Tibial artery (tissue), 4 donors: ENCODE measurements at regions not wholly inside any gene's neighbourhood (a gene's known extent, or its start where the extent isn't known, plus 50 kb on each side); places are given as distances from the start of the nearest gene placed in this dataset.

ENCODE experiments used
- DNase-seq, 2 donors: peaks; one replicate each; pipeline ENCODE4 v3.0.0-alpha.2; 2019
- H3K27ac ChIP-seq, 2 donors: fragments of 200-600 bp; sonication (generic) in 1 of 2; 1 replicate in 1 of 2; 2 replicates in 1 of 2; pipeline ENCODE4 v1.5.1; 2018 to 2019; ENCODE audit warnings: mild to moderate bottlenecking in 1 of 2
- H3K27me3 ChIP-seq, 2 donors: fragments of 200-600 bp; sonication (generic) in 1 of 2; one replicate each; pipeline versions ENCODE4 v1.5.1 to v1.6.0; 2016 to 2019
- H3K36me3 ChIP-seq, 3 donors: fragments of 200-600 bp; sonication (generic) in 2 of 3; one replicate each; pipeline ENCODE4 v1.5.1; 2016 to 2019; ENCODE audit warnings: mild to moderate bottlenecking in 2 of 3
- H3K4me1 ChIP-seq, 4 donors: fragments of 200-600 bp; sonication (generic) in 2 of 4; 1 replicate in 3 of 4; 2 replicates in 1 of 4; pipeline ENCODE4 v1.5.1; 2016 to 2019
- H3K4me3 ChIP-seq, 2 donors: fragments of 200-600 bp; sonication (generic) in 1 of 2; 1 replicate in 1 of 2; 2 replicates in 1 of 2; pipeline ENCODE4 v1.5.1; 2018 to 2019; ENCODE audit warnings: mild to moderate bottlenecking in 2 of 2
- H3K9me3 ChIP-seq, 3 donors: fragments of 200-600 bp; sonication (generic) in 1 of 3; one replicate each; pipeline ENCODE4 v1.5.1; 2016 to 2019
- intact Hi-C: fragments of 100-400 bp; cut with DNase I; formaldehyde crosslinking; loops from one replicate; pipeline ENCODE4 v1.15.0; 2023; ENCODE audit warnings: low total_unique reads
- TF ChIP-seq, protein P1 (sequence below), 2 experiments: fragments of 200-600 bp in 1 of 2; fragments of 450-650 bp in 1 of 2; IDR thresholded peaks; one replicate each; pipeline ENCODE4 v1.5.1; 2017 to 2019; ENCODE audit warnings: antibody characterized with exemption in 2 of 2, mild to moderate bottlenecking in 1 of 2, moderate library complexity in 1 of 2

DNA sequence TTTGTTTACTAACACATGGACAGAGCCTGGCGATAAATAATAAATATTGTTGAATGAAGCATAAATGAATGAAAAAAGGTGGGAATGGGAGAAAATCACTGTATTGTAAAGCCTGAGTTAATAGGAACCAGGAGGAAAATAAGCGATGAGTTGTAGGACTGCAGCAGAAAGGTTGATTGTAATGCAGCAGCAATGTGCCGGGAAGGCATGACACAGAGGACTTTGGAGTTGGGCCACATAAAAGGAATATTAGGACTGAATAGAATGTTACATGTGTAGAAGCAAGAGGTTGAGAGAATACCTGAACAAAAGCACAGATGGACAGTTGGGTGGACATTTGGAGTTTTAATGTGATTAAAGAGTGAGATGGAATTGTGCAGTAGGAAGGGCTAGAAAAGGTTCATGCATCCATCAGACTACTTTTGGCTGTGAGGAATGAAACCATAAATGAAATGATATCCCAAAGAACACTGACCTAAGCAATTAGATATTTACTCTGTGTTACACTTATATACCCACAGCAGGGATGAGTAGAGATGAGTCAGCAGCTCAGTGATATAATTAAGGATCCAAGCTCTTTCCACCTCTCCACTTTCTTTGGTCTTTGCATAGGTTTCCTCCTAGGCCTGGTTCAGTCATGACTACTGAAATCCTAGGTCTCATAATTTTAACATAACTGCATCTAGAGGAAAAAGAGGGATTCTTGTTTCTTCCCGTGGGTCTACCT, 55.4 kb downstream of the CCER1 start:
- no peaks in the 10 kb centered on the region for H3K36me3 ChIP-seq
- peaks cover 0 to 6% (median 0%) of the 10 kb centered on the region in 4 donors for H3K4me1 ChIP-seq
- TF ChIP-seq, protein P1, sequence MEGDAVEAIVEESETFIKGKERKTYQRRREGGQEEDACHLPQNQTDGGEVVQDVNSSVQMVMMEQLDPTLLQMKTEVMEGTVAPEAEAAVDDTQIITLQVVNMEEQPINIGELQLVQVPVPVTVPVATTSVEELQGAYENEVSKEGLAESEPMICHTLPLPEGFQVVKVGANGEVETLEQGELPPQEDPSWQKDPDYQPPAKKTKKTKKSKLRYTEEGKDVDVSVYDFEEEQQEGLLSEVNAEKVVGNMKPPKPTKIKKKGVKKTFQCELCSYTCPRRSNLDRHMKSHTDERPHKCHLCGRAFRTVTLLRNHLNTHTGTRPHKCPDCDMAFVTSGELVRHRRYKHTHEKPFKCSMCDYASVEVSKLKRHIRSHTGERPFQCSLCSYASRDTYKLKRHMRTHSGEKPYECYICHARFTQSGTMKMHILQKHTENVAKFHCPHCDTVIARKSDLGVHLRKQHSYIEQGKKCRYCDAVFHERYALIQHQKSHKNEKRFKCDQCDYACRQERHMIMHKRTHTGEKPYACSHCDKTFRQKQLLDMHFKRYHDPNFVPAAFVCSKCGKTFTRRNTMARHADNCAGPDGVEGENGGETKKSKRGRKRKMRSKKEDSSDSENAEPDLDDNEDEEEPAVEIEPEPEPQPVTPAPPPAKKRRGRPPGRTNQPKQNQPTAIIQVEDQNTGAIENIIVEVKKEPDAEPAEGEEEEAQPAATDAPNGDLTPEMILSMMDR (IDR thresholded peaks at IDR 0.05) = no peak
- DNase-seq = no peak
- H3K27me3 ChIP-seq = no peaks in the 10 kb centered on the region
- no peaks in the 10 kb centered on the region for H3K9me3 ChIP-seq
- H3K4me3 ChIP-seq = no peak overlapping the region
- intact Hi-C loops = no loop called here
- no peak overlapping the region for H3K27ac ChIP-seq

DNA sequence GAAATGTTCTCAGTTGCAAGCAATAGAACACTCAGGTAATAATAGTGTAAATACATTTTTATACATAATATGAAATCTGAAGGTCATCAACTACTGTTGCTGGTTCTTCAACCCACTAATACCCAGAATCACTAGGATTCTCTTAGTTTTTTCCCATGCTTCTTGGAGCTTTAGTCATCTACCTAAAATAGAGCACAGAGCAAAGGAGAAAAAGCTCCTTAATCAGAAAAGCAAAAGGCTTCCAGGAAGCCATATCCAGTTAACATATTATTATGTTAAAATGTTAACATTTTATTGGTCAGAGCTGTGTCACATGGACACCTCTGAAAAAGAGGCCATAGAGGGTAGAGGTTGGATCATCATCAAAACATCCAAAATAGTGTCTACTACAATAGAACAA, 57.0 kb downstream of the CCER1 start:
- Histone ChIP-seq H3K27ac (no peak overlapping the region), H3K27me3 (no peaks in the 10 kb centered on the region), H3K36me3 (no peaks in the 10 kb centered on the region), H3K4me1 (peaks cover 0 to 6% (median 0%) of the 10 kb centered on the region in 4 donors), H3K9me3 (no peaks in the 10 kb centered on the region), H3K4me3 (no peak overlapping the region)
- no peak for DNase-seq
- TF ChIP-seq, protein P1 (IDR thresholded peaks at IDR 0.05) = no peak
- intact Hi-C loops = no loop called here

DNA sequence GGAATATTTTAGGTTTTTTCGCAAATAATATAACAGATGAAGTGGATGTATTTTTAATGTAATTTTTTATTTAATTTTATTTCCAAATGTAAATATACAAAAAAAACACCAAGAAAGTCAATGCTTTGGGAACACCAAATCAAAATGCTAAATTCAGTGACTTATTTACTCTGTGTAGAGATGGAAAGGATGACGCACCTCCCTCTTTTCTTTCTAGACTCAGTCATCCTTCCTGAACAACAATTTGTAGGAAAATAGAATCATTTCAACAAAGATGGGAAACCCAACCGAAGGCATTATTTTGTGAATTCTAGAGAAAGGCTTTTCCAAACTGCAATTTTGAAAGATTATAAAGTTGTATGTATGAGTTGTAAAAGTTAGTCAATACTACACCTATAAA, 57.7 kb downstream of the CCER1 start:
- no peak for DNase-seq
- Histone ChIP-seq H3K27me3 (no peaks in the 10 kb centered on the region), H3K4me1 (peaks cover 0 to 6% (median 0%) of the 10 kb centered on the region in 4 donors), H3K9me3 (no peaks in the 10 kb centered on the region), H3K27ac (no peak overlapping the region), H3K36me3 (no peaks in the 10 kb centered on the region), H3K4me3 (no peak overlapping the region)
- intact Hi-C loops = no loop called here
- TF ChIP-seq, protein P1 (IDR thresholded peaks at IDR 0.05) = no peak

DNA sequence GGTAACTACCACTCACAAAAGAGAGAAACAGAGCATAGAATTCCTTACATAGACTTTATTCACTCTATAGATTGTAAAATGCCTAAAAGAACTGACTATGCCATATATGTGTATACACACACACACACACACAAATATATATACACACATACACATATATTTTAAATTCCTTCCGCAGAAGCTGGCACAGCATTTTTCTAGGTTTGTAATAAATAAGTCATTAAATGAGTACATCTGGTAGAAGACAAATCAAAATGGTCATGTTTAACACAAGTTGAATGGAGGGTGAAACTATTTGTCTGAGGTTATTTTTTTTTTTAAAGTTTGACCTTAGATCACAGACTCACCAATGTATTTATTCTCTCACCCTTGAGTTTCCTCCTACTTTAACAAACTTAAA, 58.2 kb downstream of the CCER1 start:
- no peaks in the 10 kb centered on the region for H3K27me3 ChIP-seq
- no peak overlapping the region for H3K4me3 ChIP-seq
- TF ChIP-seq, protein P1 (IDR thresholded peaks at IDR 0.05) = no peak
- peaks cover 0 to 6% (median 0%) of the 10 kb centered on the region in 4 donors for H3K4me1 ChIP-seq
- H3K9me3 ChIP-seq = no peaks in the 10 kb centered on the region
- intact Hi-C loops = no loop called here
- no peak overlapping the region for H3K27ac ChIP-seq
- no peaks in the 10 kb centered on the region for H3K36me3 ChIP-seq
- DNase-seq = no peak

DNA sequence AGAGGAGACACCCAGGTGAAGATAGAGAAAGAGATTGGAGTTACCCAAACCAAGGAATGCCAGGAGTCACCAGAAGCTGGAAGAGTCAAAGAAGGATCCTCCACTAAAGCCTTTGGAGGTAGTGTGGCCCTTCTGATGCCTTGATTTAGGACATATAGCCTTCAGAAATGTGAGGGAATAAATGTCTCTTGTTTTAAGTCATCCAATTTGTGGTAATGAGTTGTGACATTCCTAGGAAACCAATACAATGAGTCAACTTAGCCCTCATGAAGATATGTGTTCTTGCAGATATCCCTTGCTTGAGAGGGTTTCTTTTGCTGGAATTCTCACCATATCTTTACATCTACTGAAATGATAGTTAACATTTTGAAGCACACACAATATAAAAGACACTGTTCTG, 58.8 kb downstream of the CCER1 start:
- H3K27me3 ChIP-seq = no peaks in the 10 kb centered on the region
- no peak for DNase-seq
- no peaks in the 10 kb centered on the region for H3K36me3 ChIP-seq
- H3K4me1 ChIP-seq = peaks cover 0 to 6% (median 0%) of the 10 kb centered on the region in 4 donors
- intact Hi-C loops = no loop called here
- H3K9me3 ChIP-seq = no peaks in the 10 kb centered on the region
- H3K27ac ChIP-seq = no peak overlapping the region
- TF ChIP-seq, protein P1 (IDR thresholded peaks at IDR 0.05) = no peak
- H3K4me3 ChIP-seq = no peak overlapping the region
